ENCODE measurements at regions not wholly inside any gene's neighbourhood (a gene's known extent, or its start where the extent isn't known, plus 50 kb on each side); places are given as distances from the start of the nearest gene placed in this dataset.

GRCh38 chr4:35695421-35695820 is 548.9 kb downstream of the ARAP2 start:
- in situ Hi-C loops (cut with HindIII; ENCODE audit: low sequenced_read_pairs), result no loop called here
- no peak for DNase-seq (ENCODE audit: low spot score)

- in situ Hi-C loops (cut with HindIII; ENCODE audit: low sequenced_read_pairs), result no loop called here
- no peak for DNase-seq (ENCODE audit: low spot score)
Measured at GRCh38 chr4:35697210-35697736, 547.0 kb downstream of the ARAP2 start.

- in situ Hi-C loops (cut with HindIII; ENCODE audit: low sequenced_read_pairs), result no loop called here
- DNase-seq (ENCODE audit: low spot score), result no peak
Measured at GRCh38 chr4:35700663-35701062, 543.7 kb downstream of the ARAP2 start.

GRCh38 chr4:35709080-35709479 is 535.2 kb downstream of the ARAP2 start:
- in situ Hi-C loops (cut with HindIII; ENCODE audit: low sequenced_read_pairs), result no loop called here
- no peak for DNase-seq (ENCODE audit: low spot score)

GRCh38 chr4:35710343-35710742 is 534.0 kb downstream of the ARAP2 start:
- in situ Hi-C loops (cut with HindIII; ENCODE audit: low sequenced_read_pairs), result no loop called here
- DNase-seq (ENCODE audit: low spot score), result no peak

- no peak for DNase-seq (ENCODE audit: low spot score)
- in situ Hi-C loops (cut with HindIII; ENCODE audit: low sequenced_read_pairs), result no loop called here
Measured at GRCh38 chr4:35711127-35711526, 533.2 kb downstream of the ARAP2 start.

GRCh38 chr4:35723973-35724372 is 520.3 kb downstream of the ARAP2 start:
- DNase-seq (ENCODE audit: low spot score), result no peak
- in situ Hi-C loops (cut with HindIII; ENCODE audit: low sequenced_read_pairs), result no loop called here

- in situ Hi-C loops (cut with HindIII; ENCODE audit: low sequenced_read_pairs), result no loop called here
- no peak for DNase-seq (ENCODE audit: low spot score)
Measured at GRCh38 chr4:35725131-35725530, 519.2 kb downstream of the ARAP2 start.

GRCh38 chr4:35730414-35730813 is 513.9 kb downstream of the ARAP2 start:
- in situ Hi-C loops (cut with HindIII; ENCODE audit: low sequenced_read_pairs), result no loop called here
- no peak for DNase-seq (ENCODE audit: low spot score)

GRCh38 chr4:35734381-35735098 is 509.8 kb downstream of the ARAP2 start:
- in situ Hi-C loops (cut with HindIII; ENCODE audit: low sequenced_read_pairs), result no loop called here

GRCh38 chr4:35739308-35739707 is 505.0 kb downstream of the ARAP2 start:
- DNase-seq (ENCODE audit: low spot score), result no peak
- in situ Hi-C loops (cut with HindIII; ENCODE audit: low sequenced_read_pairs), result no loop called here

More at GRCh38 chr4:35734381-35735098, 509.8 kb downstream of the ARAP2 start:
- DNase-seq (ENCODE audit: low spot score), result no peak

- in situ Hi-C loops (cut with HindIII; ENCODE audit: low sequenced_read_pairs), result no loop called here
- DNase-seq (ENCODE audit: low spot score), result no peak
Measured at GRCh38 chr4:35754047-35754446, 490.3 kb downstream of the ARAP2 start.

GRCh38 chr4:35757836-35758235 is 486.5 kb downstream of the ARAP2 start:
- in situ Hi-C loops (cut with HindIII; ENCODE audit: low sequenced_read_pairs), result no loop called here
- no peak for DNase-seq (ENCODE audit: low spot score)

- in situ Hi-C loops (cut with HindIII; ENCODE audit: low sequenced_read_pairs), result no loop called here
Measured at GRCh38 chr4:35760807-35761206, 483.5 kb downstream of the ARAP2 start.

GRCh38 chr4:35771571-35771970 is 472.7 kb downstream of the ARAP2 start:
- in situ Hi-C loops (cut with HindIII; ENCODE audit: low sequenced_read_pairs), result no loop called here

More at GRCh38 chr4:35760807-35761206, 483.5 kb downstream of the ARAP2 start:
- DNase-seq (ENCODE audit: low spot score), result no peak

GRCh38 chr4:35772291-35772690 is 472.0 kb downstream of the ARAP2 start:
- no peak for DNase-seq (ENCODE audit: low spot score)
- in situ Hi-C loops (cut with HindIII; ENCODE audit: low sequenced_read_pairs), result no loop called here

More at GRCh38 chr4:35771571-35771970, 472.7 kb downstream of the ARAP2 start:
- DNase-seq (ENCODE audit: low spot score), result no peak

GRCh38 chr4:35789899-35790574 is 454.3 kb downstream of the ARAP2 start:
- no peak for DNase-seq (ENCODE audit: low spot score)
- in situ Hi-C loops (cut with HindIII; ENCODE audit: low sequenced_read_pairs), result no loop called here

GRCh38 chr4:35793045-35793722 is 451.1 kb downstream of the ARAP2 start:
- DNase-seq (ENCODE audit: low spot score), result no peak

GRCh38 chr4:35793766-35794165 is 450.5 kb downstream of the ARAP2 start:
- DNase-seq (ENCODE audit: low spot score), result no peak
- in situ Hi-C loops (cut with HindIII; ENCODE audit: low sequenced_read_pairs), result no loop called here

More at GRCh38 chr4:35793045-35793722, 451.1 kb downstream of the ARAP2 start:
- in situ Hi-C loops (cut with HindIII; ENCODE audit: low sequenced_read_pairs), result no loop called here

GRCh38 chr4:35800669-35801068 is 443.6 kb downstream of the ARAP2 start:
- DNase-seq (ENCODE audit: low spot score), result no peak
- in situ Hi-C loops (cut with HindIII; ENCODE audit: low sequenced_read_pairs), result no loop called here

Measured in G401 (cell line).